ENCODE measurements at regions not wholly inside any gene's neighbourhood (a gene's known extent, or its start where the extent isn't known, plus 50 kb on each side); places are given as distances from the start of the nearest gene placed in this dataset.

- DNase-seq (ENCODE audit: low spot score): peak; percentile 12
These were observed 235.1 kb upstream of the DIO2 start for GRCh38 chr14:80446356-80446755.

- DNase-seq (ENCODE audit: low spot score): no peak
These were observed 234.3 kb upstream of the DIO2 start for GRCh38 chr14:80445605-80446004.

- DNase-seq (ENCODE audit: low spot score): no peak
These were observed 223.4 kb upstream of the DIO2 start for GRCh38 chr14:80434574-80435321.

- DNase-seq (ENCODE audit: low spot score): no peak
These were observed 222.5 kb upstream of the DIO2 start for GRCh38 chr14:80433811-80434210.

GRCh38 chr14:80428671-80429070, 217.4 kb upstream of the DIO2 start:
- DNase-seq (ENCODE audit: low spot score): no peak

- no peak for DNase-seq (ENCODE audit: low spot score)
These were observed 216.9 kb upstream of the DIO2 start for GRCh38 chr14:80428171-80428570.

GRCh38 chr14:80427101-80427500, 215.8 kb upstream of the DIO2 start:
- no peak for DNase-seq (ENCODE audit: low spot score)

GRCh38 chr14:80426683-80427082, 215.4 kb upstream of the DIO2 start:
- DNase-seq (ENCODE audit: low spot score): no peak

- DNase-seq (ENCODE audit: low spot score): peak; percentile 59
These were observed 214.4 kb upstream of the DIO2 start for GRCh38 chr14:80425686-80426085.

GRCh38 chr14:80419769-80420168, 208.5 kb upstream of the DIO2 start:
- DNase-seq (ENCODE audit: low spot score): no peak

GRCh38 chr14:80419345-80419744, 208.0 kb upstream of the DIO2 start:
- DNase-seq (ENCODE audit: low spot score): no peak

- DNase-seq (ENCODE audit: low spot score): no peak
These were observed 204.3 kb upstream of the DIO2 start for GRCh38 chr14:80415636-80416035.

- no peak for DNase-seq (ENCODE audit: low spot score)
These were observed 202.8 kb upstream of the DIO2 start for GRCh38 chr14:80414080-80414479.

- DNase-seq (ENCODE audit: low spot score): no peak
These were observed 193.1 kb upstream of the DIO2 start for GRCh38 chr14:80404413-80404812.

- DNase-seq (ENCODE audit: low spot score): no peak
These were observed 191.7 kb upstream of the DIO2 start for GRCh38 chr14:80403036-80403435.

- DNase-seq (ENCODE audit: low spot score): no peak
These were observed 183.7 kb upstream of the DIO2 start for GRCh38 chr14:80395031-80395430.

- DNase-seq (ENCODE audit: low spot score): no peak
These were observed 182.5 kb upstream of the DIO2 start for GRCh38 chr14:80393766-80394165.

GRCh38 chr14:80390906-80391305, 179.6 kb upstream of the DIO2 start:
- DNase-seq (ENCODE audit: low spot score): peak; percentile 12

GRCh38 chr14:80388980-80389711, 177.8 kb upstream of the DIO2 start:
- DNase-seq (ENCODE audit: low spot score): peak; percentile 62

- DNase-seq (ENCODE audit: low spot score): no peak
These were observed 176.3 kb upstream of the DIO2 start for GRCh38 chr14:80387563-80387981.

GRCh38 chr14:80385336-80385735, 174.0 kb upstream of the DIO2 start:
- no peak for DNase-seq (ENCODE audit: low spot score)

GRCh38 chr14:80383223-80383622, 171.9 kb upstream of the DIO2 start:
- no peak for DNase-seq (ENCODE audit: low spot score)

GRCh38 chr14:80381807-80382363, 170.6 kb upstream of the DIO2 start:
- DNase-seq (ENCODE audit: low spot score): no peak

Measured in AG08396 (cell line).